Psoas muscle (tissue), 7 donors: ENCODE measurements at regions not wholly inside any gene's neighbourhood (a gene's known extent, or its start where the extent isn't known, plus 50 kb on each side); places are given as distances from the start of the nearest gene placed in this dataset.

Source experiments
- ATAC-seq, 4 donors: fragments of 200-7000 bp; cut with Tn5 transposase; one replicate each; pipeline ENCODE4 v1.9.1; 2020; ENCODE audit warnings: moderate library complexity in 3 of 4, mild to moderate bottlenecking in 2 of 4
- DNase-seq, 2 donors: peaks; one replicate each; pipeline ENCODE4 v3.0.0-alpha.2; 2020
- H3K27ac ChIP-seq: fragments of 200-600 bp; one replicate; pipeline ENCODE4 v1.8.0; 2022
- H3K27me3 ChIP-seq, 3 donors: fragments of 200-600 bp in 1 of 3; one replicate each; pipeline versions ENCODE4 v1.6.1 to v1.8.0; 2013 to 2022; ENCODE audit warnings: low read length in 2 of 3, mild to moderate bottlenecking in 2 of 3, moderate library complexity in 1 of 3; ENCODE audit not compliant: insufficient read depth in 3 of 3
- H3K36me3 ChIP-seq, 2 donors: fragments of 200-600 bp in 1 of 2; one replicate each; pipeline versions ENCODE4 v1.6.1 to v1.8.0; 2013 to 2022; ENCODE audit warnings: low read depth in 1 of 2, mild to moderate bottlenecking in 1 of 2, moderate library complexity in 1 of 2; ENCODE audit not compliant: insufficient read depth in 1 of 2
- H3K4me1 ChIP-seq: fragments of 200-600 bp; one replicate; pipeline ENCODE4 v1.8.0; 2022
- H3K4me3 ChIP-seq: fragments of 200-600 bp; one replicate; pipeline ENCODE4 v1.8.0; 2022; ENCODE audit warnings: mild to moderate bottlenecking
- H3K9me3 ChIP-seq: fragments of 200-600 bp; one replicate; pipeline ENCODE4 v1.8.0; 2022
- CTCF ChIP-seq: fragments of 200-600 bp; IDR thresholded peaks from one replicate; pipeline ENCODE4 v1.8.0; 2022; ENCODE audit warnings: antibody characterized with exemption
- WGBS, 3 donors: extraction: QIAGEN DNeasy Blood & Tissue Kit; methylation state at CpG; one replicate each; pipeline versions ENCODE4 v1.1.6 to v1.1.7; 2013; 5-methylcytosine and 5-hydroxymethylcytosine counted together
- intact Hi-C, 2 donors: fragments of 100-400 bp; cut with DNase I; formaldehyde crosslinking; loops; one replicate each; pipeline versions ENCODE4 v1.11.0 to v1.14.2; 2022
- donor health status: healthy with polysubstance abuse.
- donor health status: DM: no; HTN: no; CAD: no; lungs with moderate emphysema.
- donor health status: Bipolar disorder and iron deficiency.
- donor health status: healthy.
- donor health status: DM: yes; HTN: yes; CAD: no.
- donor health status: DM: no; HTN: no; CAD: no.
- donor health status: DM: yes; HTN: yes; CAD: no.

GRCh38 chr10:101301111-101301731 is 52.7 kb upstream of the BTRC start:
- H3K9me3 ChIP-seq, result no peaks in the 10 kb centered on the region
- intact Hi-C loops, result loop anchor here (2.0 to 5.0 kb wide), 2 partner anchors 140 to 271 kb away; no protein-coding TSS in a partner anchor
- no peaks in the 10 kb centered on the region for H3K36me3 ChIP-seq
- peaks cover 19% of the 10 kb centered on the region for H3K4me1 ChIP-seq
- DNase-seq (peak; percentile 36 to 79), ATAC-seq (peak; percentile 87 to 95 (median 91))
- H3K4me3 ChIP-seq, result no peak overlapping the region
- peak; percentile 70 for TF ChIP-seq CTCF
- WGBS, 3 donors, result 35 to 46% (median 38%) methylated on average over 2 of the region's 2 CpGs
- H3K27me3 ChIP-seq, result no peaks in the 10 kb centered on the region
- H3K27ac ChIP-seq, result no peak overlapping the region

- no peaks in the 10 kb centered on the region for H3K9me3 ChIP-seq
- H3K4me1 ChIP-seq, result peaks cover 4% of the 10 kb centered on the region
- DNase-seq, result no peak
- TF ChIP-seq CTCF, result no peak
- intact Hi-C loops, result loop anchor here in 1 of 2 donors (2.0 to 5.0 kb wide), 2 partner anchors 140 to 269 kb away; no protein-coding TSS in a partner anchor
- WGBS, 3 donors, result 61 to 70% (median 63%) methylated on average over 4 of the region's 4 CpGs
- H3K27ac ChIP-seq, result no peak overlapping the region
- no peak for ATAC-seq
- no peaks in the 10 kb centered on the region for H3K27me3 ChIP-seq
- H3K4me3 ChIP-seq, result no peak overlapping the region
- H3K36me3 ChIP-seq, result no peaks in the 10 kb centered on the region
These were observed 50.8 kb upstream of the BTRC start for GRCh38 chr10:101303087-101303703.
